Hepatocyte (in vitro differentiated cells): ENCODE measurements at regions not wholly inside any gene's neighbourhood (a gene's known extent, or its start where the extent isn't known, plus 50 kb on each side); places are given as distances from the start of the nearest gene placed in this dataset.

Experiments
- DNase-seq: peaks from one replicate; pipeline ENCODE4 v3.0.0-alpha.2; 2016; ENCODE audit warnings: low spot score
- H2AFZ ChIP-seq: fragments of 200-600 bp; sonication (generic); 2 replicates; pipeline ENCODE4 v1.6.0; 2016; ENCODE audit warnings: antibody characterized with exemption, mild to moderate bottlenecking
- H3K27ac ChIP-seq: fragments of 200-600 bp; sonication (generic); 2 replicates; pipeline ENCODE4 v1.5.1; 2016; ENCODE audit warnings: mild to moderate bottlenecking
- H3K27me3 ChIP-seq: fragments of 200-600 bp; sonication (generic); 2 replicates; pipeline ENCODE4 v1.6.1; 2016
- H3K36me3 ChIP-seq: fragments of 200-600 bp; sonication (generic); replicated peaks from 2 replicates; pipeline ENCODE4 v1.5.1; 2016; ENCODE audit warnings: low read depth; ENCODE audit not compliant: insufficient read depth
- H3K4me1 ChIP-seq: fragments of 200-600 bp; sonication (generic); 2 replicates; pipeline ENCODE4 v1.5.1; 2016; ENCODE audit warnings: mild to moderate bottlenecking, moderate library complexity; ENCODE audit not compliant: insufficient read depth
- H3K4me2 ChIP-seq: fragments of 200-600 bp; sonication (generic); 2 replicates; pipeline ENCODE4 v1.6.0; 2016
- H3K4me3 ChIP-seq: fragments of 200-600 bp; sonication (generic); 2 replicates; pipeline ENCODE4 v1.5.1; 2016; ENCODE audit warnings: mild to moderate bottlenecking
- H3K79me2 ChIP-seq: fragments of 200-600 bp; sonication (generic); 2 replicates; pipeline ENCODE4 v1.6.0; 2017; ENCODE audit warnings: mild to moderate bottlenecking
- H3K9me2 ChIP-seq: fragments of 200-600 bp; sonication (generic); replicated peaks from 2 replicates; pipeline ENCODE4 v1.6.0; 2017; ENCODE audit warnings: mild to moderate bottlenecking; ENCODE audit not compliant: insufficient read depth
- H3K9me3 ChIP-seq: fragments of 200-600 bp; sonication (generic); 2 replicates; pipeline ENCODE4 v1.5.1; 2016; ENCODE audit warnings: low read depth, mild to moderate bottlenecking
- H4K20me1 ChIP-seq: fragments of 200-600 bp; sonication (generic); 2 replicates; pipeline ENCODE4 v1.6.0; 2016; ENCODE audit warnings: mild to moderate bottlenecking; ENCODE audit not compliant: insufficient read depth, poor library complexity, severe bottlenecking
- CTCF ChIP-seq: fragments of 200-600 bp; sonication (generic); IDR thresholded peaks from 2 replicates; pipeline ENCODE4 v1.5.1; 2016; ENCODE audit warnings: antibody characterized with exemption, mild to moderate bottlenecking; ENCODE audit not compliant: poor library complexity
- EZH2 ChIP-seq: fragments of 200-600 bp; sonication (generic); IDR thresholded peaks from 2 replicates; pipeline ENCODE4 v1.6.1; 2016; ENCODE audit warnings: antibody characterized with exemption, mild to moderate bottlenecking, borderline replicate concordance
- EZH2phosphoT487 ChIP-seq: fragments of 200-600 bp; sonication (generic); IDR thresholded peaks from one replicate; pipeline ENCODE4 v1.6.1; 2018; ENCODE audit warnings: antibody characterized with exemption, mild to moderate bottlenecking, low read depth, moderate library complexity; ENCODE audit not compliant: unreplicated experiment, severe bottlenecking
- WGBS: methylation state at CpG from one replicate; pipeline ENCODE4 v1.1.6; 2016; ENCODE audit warnings: low lambda C conversion rate; ENCODE audit errors: missing lambda C conversion rate; 5-methylcytosine and 5-hydroxymethylcytosine counted together

GRCh38 chr5:2586016-2586715, 165.3 kb downstream of the IRX2 start:
- 91% methylated on average over 9 of the region's 9 CpGs for WGBS
- no peaks in the 10 kb centered on the region for H3K9me2 ChIP-seq
- no peak overlapping the region for H3K27ac ChIP-seq
- no peaks in the 10 kb centered on the region for H3K9me3 ChIP-seq
- no peaks in the 10 kb centered on the region for H3K79me2 ChIP-seq
- no peak overlapping the region for H3K4me3 ChIP-seq
- no peak overlapping the region for H3K4me2 ChIP-seq
- H2AFZ ChIP-seq: no peak overlapping the region
- no peaks in the 10 kb centered on the region for H3K4me1 ChIP-seq
- no peaks in the 10 kb centered on the region for H3K36me3 ChIP-seq
- DNase-seq: no peak
- no peaks in the 10 kb centered on the region for H4K20me1 ChIP-seq
- no peaks in the 10 kb centered on the region for H3K27me3 ChIP-seq
- no peak for TF ChIP-seq EZH2phosphoT487
- TF ChIP-seq EZH2: no peak

- DNase-seq: no peak
- H3K27ac ChIP-seq: no peak overlapping the region
- 82% methylated on average over 3 of the region's 3 CpGs for WGBS
- H2AFZ ChIP-seq: no peak overlapping the region
- no peaks in the 10 kb centered on the region for H4K20me1 ChIP-seq
- no peak overlapping the region for H3K4me3 ChIP-seq
- no peaks in the 10 kb centered on the region for H3K27me3 ChIP-seq
- no peak for TF ChIP-seq EZH2
- TF ChIP-seq EZH2phosphoT487: no peak
- no peak for TF ChIP-seq CTCF
- no peak overlapping the region for H3K4me2 ChIP-seq
- H3K9me2 ChIP-seq: no peaks in the 10 kb centered on the region
- H3K9me3 ChIP-seq: no peaks in the 10 kb centered on the region
- H3K36me3 ChIP-seq: no peaks in the 10 kb centered on the region
- H3K4me1 ChIP-seq: no peaks in the 10 kb centered on the region
- no peaks in the 10 kb centered on the region for H3K79me2 ChIP-seq
These were observed 166.8 kb downstream of the IRX2 start for GRCh38 chr5:2584579-2585269.

- TF ChIP-seq EZH2phosphoT487 (no peak), CTCF (no peak), EZH2 (no peak)
- no peaks in the 10 kb centered on the region for H3K9me3 ChIP-seq
- H3K4me2 ChIP-seq: no peak overlapping the region
- WGBS: 92% methylated on average over 4 of the region's 4 CpGs
- H3K27me3 ChIP-seq: no peaks in the 10 kb centered on the region
- H3K9me2 ChIP-seq: no peaks in the 10 kb centered on the region
- H2AFZ ChIP-seq: no peak overlapping the region
- H3K36me3 ChIP-seq: no peaks in the 10 kb centered on the region
- no peak overlapping the region for H3K27ac ChIP-seq
- no peaks in the 10 kb centered on the region for H3K79me2 ChIP-seq
- no peak overlapping the region for H3K4me3 ChIP-seq
- H3K4me1 ChIP-seq: no peaks in the 10 kb centered on the region
- DNase-seq: no peak
- no peaks in the 10 kb centered on the region for H4K20me1 ChIP-seq
These were observed 169.0 kb downstream of the IRX2 start for GRCh38 chr5:2582507-2582906.

GRCh38 chr5:2582106-2582505, 169.4 kb downstream of the IRX2 start:
- no peak for DNase-seq

More at GRCh38 chr5:2582106-2582505, 169.4 kb downstream of the IRX2 start:
- H2AFZ ChIP-seq: no peak overlapping the region
- no peak for TF ChIP-seq EZH2phosphoT487
- TF ChIP-seq EZH2: no peak
- TF ChIP-seq CTCF: no peak
- 95% methylated on average over 7 of the region's 7 CpGs for WGBS
- H3K9me3 ChIP-seq: no peaks in the 10 kb centered on the region
- H3K4me3 ChIP-seq: no peak overlapping the region
- no peaks in the 10 kb centered on the region for H3K36me3 ChIP-seq
- H3K9me2 ChIP-seq: no peaks in the 10 kb centered on the region
- no peak overlapping the region for H3K4me2 ChIP-seq
- H3K4me1 ChIP-seq: no peaks in the 10 kb centered on the region
- H3K27me3 ChIP-seq: no peaks in the 10 kb centered on the region
- H3K27ac ChIP-seq: no peak overlapping the region
- no peaks in the 10 kb centered on the region for H4K20me1 ChIP-seq
- H3K79me2 ChIP-seq: no peaks in the 10 kb centered on the region
